Choroid plexus epithelial cell (primary cell): ENCODE measurements at regions not wholly inside any gene's neighbourhood (a gene's known extent, or its start where the extent isn't known, plus 50 kb on each side); places are given as distances from the start of the nearest gene placed in this dataset.
A peak's percentile ranks its signal among the peaks of the same experiment; 100 is the strongest.

Experiments used
- DNase-seq: peaks from one replicate; pipeline ENCODE4 v3.0.0-alpha.2; 2010; ENCODE audit warnings: low read depth
- H3K4me3 ChIP-seq: 2 replicates; pipeline ENCODE4 v1.5.1; 2011; ENCODE audit warnings: low read depth, mild to moderate bottlenecking, control low read depth, low read length, moderate library complexity
- TF ChIP-seq, protein P1 (sequence below): conservative IDR thresholded peaks from 2 replicates; pipeline ENCODE4 v1.5.1; 2011; ENCODE audit warnings: low read depth, mild to moderate bottlenecking, control low read depth, inconsistent platforms, low read length, moderate library complexity

DNA sequence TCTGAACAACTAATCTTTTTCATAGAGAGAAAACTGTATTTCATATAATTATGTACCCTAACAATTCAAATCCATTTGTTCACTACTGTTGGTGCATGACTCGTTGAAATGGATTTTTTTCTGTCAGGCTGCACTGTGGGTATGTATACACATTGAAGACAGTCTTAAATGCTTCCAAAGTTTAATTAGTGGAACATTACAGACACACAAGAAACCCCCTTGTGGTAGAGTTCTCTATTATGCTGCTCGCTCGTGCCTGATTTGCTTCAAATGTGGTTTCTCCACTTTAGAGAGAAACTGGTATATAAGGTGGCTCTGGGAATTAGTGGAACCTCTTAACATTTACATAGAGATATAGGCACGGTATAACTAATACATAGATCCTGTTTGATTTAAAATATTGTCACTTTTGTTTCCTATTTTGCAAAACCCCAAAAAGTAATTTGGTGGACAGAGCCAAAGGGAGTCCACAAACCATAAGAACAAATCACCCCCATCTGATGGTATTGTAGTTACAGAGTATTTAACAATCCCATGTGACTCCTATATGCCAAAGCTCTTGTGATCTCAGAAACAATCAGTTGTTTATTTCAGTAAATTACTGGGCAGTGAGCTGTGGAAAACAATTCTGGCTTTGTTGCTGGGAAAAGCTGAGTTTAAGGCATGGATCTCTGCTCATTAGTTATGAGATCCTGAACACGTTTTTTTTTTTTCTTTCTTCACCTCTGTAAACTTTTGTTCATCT, 159.5 kb downstream of the BRMS1L start:
- peak; percentile 1 for DNase-seq
- no peak overlapping the region for H3K4me3 ChIP-seq
- TF ChIP-seq, protein P1, sequence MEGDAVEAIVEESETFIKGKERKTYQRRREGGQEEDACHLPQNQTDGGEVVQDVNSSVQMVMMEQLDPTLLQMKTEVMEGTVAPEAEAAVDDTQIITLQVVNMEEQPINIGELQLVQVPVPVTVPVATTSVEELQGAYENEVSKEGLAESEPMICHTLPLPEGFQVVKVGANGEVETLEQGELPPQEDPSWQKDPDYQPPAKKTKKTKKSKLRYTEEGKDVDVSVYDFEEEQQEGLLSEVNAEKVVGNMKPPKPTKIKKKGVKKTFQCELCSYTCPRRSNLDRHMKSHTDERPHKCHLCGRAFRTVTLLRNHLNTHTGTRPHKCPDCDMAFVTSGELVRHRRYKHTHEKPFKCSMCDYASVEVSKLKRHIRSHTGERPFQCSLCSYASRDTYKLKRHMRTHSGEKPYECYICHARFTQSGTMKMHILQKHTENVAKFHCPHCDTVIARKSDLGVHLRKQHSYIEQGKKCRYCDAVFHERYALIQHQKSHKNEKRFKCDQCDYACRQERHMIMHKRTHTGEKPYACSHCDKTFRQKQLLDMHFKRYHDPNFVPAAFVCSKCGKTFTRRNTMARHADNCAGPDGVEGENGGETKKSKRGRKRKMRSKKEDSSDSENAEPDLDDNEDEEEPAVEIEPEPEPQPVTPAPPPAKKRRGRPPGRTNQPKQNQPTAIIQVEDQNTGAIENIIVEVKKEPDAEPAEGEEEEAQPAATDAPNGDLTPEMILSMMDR = no peak

DNA sequence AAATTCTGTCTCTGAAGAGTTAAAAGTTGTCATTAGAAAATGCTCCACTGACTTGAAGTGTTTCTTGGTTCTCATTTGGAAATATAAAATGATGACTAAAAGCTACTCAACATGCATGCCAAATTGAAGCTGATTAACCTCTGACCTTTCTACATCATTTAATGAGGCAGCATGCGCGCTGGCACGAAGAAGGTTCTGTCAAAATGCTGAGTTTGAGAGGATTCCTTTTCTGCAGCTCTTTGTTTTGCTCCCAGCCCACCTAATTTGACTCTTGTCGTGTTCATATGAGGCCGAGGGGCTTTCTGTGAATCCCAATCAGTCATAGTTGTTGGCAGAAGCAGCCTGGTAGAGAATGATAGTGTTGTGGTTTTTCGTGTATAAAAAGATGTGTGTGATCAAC, 153.4 kb downstream of the BRMS1L start:
- no peak overlapping the region for H3K4me3 ChIP-seq
- TF ChIP-seq, protein P1 = no peak
- no peak for DNase-seq

DNA sequence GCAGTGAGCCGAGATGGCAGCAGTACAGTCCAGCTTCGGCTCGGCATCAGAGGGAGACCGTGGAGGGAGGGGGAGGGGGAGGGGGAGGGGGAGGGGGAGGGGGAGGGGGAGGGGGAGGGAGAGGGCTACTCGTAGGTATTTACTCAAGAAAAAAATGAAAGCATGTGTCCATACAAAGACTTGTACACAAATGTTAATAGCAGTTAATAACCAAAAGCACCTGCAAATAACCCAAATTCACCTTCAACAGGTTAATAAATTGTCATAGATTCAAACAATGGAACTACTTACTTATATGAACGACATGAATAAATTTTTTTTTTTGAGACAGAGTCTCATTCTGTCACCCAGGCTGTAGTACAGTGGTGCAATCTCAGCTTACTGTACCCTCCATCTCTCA, 152.4 kb downstream of the BRMS1L start:
- TF ChIP-seq, protein P1 = no peak
- DNase-seq = no peak
- H3K4me3 ChIP-seq = no peak overlapping the region

DNA sequence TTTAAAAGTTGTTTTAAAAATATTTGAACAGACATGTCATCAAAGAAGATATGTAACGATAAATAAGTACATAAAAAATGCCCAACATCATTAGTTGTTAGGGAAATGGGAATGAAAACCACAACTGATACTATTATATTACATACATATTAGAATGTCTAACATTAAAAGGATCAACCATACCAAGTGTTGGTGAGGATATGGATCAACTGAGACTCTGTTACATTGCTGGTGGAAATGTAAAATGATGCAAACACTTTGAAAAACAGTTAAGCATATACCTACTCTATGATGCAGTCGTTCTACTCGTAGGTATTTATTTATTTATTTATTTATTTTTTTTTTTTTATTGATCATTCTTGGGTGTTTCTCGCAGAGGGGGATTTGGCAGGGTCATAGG, 149.7 kb downstream of the BRMS1L start:
- no peak for DNase-seq
- TF ChIP-seq, protein P1 = no peak
- no peak overlapping the region for H3K4me3 ChIP-seq

DNA sequence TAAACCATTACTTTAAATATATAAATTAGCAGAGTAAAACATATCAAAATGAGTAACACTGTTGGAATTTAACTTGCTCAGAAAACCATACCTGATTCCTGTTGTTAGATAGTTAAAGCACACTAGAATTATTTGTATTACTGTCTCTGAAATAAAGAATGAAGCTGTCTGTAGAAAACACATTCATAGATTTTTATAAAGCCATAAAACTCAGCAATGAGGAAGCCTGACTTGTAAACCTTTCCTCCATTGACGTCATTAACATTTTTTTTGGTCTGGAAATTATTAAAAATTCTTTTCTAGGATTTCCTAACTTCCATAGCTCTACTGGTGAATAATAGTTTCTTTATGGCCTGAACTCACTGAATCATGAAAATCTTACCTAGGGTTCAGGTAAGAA, 147.6 kb downstream of the BRMS1L start:
- no peak for DNase-seq
- TF ChIP-seq, protein P1 = no peak
- no peak overlapping the region for H3K4me3 ChIP-seq

DNA sequence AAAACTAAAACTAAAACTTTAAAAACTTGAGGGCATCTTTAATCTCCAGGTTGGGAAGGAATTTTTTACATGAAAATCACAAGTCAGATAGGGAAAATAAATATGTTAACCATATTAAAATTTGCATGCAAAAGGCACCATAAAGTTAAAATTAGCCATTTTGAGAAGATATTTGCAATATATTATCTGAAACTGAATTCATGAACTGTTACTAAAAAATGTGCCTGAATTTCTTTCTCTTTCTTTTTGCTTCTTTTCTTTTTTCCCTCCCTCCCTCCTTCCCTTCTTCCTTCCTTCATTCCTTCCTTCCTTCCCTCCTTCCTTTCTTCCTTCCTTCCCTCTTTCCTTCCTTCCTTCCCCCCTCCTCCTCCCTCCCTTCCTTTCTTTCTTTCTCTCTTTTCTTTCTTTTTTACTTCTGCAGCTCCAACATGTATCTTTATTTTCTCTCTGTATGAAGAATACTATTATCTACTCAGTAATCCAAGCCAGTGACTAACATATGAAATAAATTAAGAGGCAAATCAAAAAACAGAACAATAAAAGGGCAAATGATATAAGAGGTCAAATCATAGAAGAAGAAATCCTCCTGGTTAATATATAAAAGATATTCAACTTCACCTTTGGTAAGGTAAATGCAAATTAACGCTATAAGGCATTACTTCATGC, 146.0 kb downstream of the BRMS1L start:
- no peak overlapping the region for H3K4me3 ChIP-seq
- TF ChIP-seq, protein P1 = no peak
- no peak for DNase-seq

DNA sequence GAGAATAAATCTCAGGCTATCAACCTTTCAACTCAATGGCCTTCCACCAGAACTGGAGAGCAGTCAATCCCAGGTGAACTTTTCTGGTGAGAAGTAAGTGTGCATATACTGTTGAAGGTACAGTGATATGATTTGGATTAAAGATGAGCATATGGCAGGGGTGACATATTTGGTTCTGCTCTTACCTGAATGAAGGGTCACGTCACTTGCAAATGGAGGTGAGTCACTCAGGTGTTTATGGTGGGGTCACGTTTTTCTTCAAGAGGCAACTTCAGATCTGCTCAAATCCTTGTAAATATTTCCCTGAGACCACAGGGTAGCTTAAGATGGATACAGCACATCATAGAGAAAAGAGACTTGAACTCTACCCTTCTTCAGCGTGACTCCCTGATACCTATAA, 143.2 kb downstream of the BRMS1L start:
- no peak for DNase-seq
- no peak overlapping the region for H3K4me3 ChIP-seq
- TF ChIP-seq, protein P1 = no peak
